HL-60 (cell line): ENCODE measurements at regions not wholly inside any gene's neighbourhood (a gene's known extent, or its start where the extent isn't known, plus 50 kb on each side); places are given as distances from the start of the nearest gene placed in this dataset.
"Not testable (repeated sequence)": the region's sequence is repeated elsewhere in the genome, so short reads cannot be mapped to it uniquely, and the experiment has no call there.

Experiments used
- GABPA ChIP-seq: IDR thresholded peaks from 2 replicates; pipeline ENCODE4 v1.6.1; 2012; ENCODE audit warnings: low read depth
- POLR2AphosphoS5 ChIP-seq: IDR thresholded peaks from 2 replicates; pipeline ENCODE4 v1.6.1; 2012; ENCODE audit warnings: low read depth
- SPI1 ChIP-seq: IDR thresholded peaks from 2 replicates; pipeline ENCODE4 v1.6.1; 2012; ENCODE audit warnings: low read depth, mild to moderate bottlenecking, borderline replicate concordance
- TF ChIP-seq, protein P1 (sequence below): IDR thresholded peaks from one replicate; pipeline ENCODE4 v1.5.1; 2011; ENCODE audit warnings: low read length, control low read depth, inconsistent platforms; ENCODE audit not compliant: insufficient read depth
- TF ChIP-seq, protein P2 (sequence below): IDR thresholded peaks from 2 replicates; pipeline ENCODE4 v1.6.1; 2012; ENCODE audit warnings: low read depth; ENCODE audit not compliant: insufficient replicate concordance

DNA sequence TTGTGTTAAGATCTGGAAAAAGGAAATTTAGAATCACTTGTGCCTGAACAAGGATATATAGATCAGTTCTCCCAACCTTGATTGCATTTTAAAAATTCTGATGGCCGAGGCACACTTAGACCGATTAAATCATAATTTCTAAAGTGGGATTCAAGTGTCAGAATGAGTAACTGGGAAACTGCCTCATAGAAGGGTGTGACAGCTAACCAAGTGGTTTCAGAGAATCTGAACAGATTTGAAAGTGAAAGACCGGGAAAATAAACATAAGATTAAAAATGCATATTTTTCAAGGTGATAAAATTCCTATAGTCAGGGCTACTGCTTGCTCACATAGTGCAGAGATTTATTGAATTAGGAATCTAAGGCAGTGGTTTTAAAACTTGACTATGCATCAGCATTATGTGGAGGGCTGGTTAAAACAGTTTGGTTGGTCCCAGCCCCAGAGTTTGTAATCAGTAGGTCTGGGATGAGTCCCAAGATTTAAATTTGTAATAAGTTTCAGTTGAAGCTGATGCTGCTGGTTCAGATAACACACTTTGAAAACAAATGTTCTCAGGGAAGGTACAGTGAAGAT, 314.3 kb downstream of the NSUN3 start:
- not testable (repeated sequence) for TF ChIP-seq GABPA, POLR2AphosphoS5, SPI1
- TF ChIP-seq, protein P1, sequence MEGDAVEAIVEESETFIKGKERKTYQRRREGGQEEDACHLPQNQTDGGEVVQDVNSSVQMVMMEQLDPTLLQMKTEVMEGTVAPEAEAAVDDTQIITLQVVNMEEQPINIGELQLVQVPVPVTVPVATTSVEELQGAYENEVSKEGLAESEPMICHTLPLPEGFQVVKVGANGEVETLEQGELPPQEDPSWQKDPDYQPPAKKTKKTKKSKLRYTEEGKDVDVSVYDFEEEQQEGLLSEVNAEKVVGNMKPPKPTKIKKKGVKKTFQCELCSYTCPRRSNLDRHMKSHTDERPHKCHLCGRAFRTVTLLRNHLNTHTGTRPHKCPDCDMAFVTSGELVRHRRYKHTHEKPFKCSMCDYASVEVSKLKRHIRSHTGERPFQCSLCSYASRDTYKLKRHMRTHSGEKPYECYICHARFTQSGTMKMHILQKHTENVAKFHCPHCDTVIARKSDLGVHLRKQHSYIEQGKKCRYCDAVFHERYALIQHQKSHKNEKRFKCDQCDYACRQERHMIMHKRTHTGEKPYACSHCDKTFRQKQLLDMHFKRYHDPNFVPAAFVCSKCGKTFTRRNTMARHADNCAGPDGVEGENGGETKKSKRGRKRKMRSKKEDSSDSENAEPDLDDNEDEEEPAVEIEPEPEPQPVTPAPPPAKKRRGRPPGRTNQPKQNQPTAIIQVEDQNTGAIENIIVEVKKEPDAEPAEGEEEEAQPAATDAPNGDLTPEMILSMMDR = not testable (repeated sequence)
- TF ChIP-seq, protein P2, sequence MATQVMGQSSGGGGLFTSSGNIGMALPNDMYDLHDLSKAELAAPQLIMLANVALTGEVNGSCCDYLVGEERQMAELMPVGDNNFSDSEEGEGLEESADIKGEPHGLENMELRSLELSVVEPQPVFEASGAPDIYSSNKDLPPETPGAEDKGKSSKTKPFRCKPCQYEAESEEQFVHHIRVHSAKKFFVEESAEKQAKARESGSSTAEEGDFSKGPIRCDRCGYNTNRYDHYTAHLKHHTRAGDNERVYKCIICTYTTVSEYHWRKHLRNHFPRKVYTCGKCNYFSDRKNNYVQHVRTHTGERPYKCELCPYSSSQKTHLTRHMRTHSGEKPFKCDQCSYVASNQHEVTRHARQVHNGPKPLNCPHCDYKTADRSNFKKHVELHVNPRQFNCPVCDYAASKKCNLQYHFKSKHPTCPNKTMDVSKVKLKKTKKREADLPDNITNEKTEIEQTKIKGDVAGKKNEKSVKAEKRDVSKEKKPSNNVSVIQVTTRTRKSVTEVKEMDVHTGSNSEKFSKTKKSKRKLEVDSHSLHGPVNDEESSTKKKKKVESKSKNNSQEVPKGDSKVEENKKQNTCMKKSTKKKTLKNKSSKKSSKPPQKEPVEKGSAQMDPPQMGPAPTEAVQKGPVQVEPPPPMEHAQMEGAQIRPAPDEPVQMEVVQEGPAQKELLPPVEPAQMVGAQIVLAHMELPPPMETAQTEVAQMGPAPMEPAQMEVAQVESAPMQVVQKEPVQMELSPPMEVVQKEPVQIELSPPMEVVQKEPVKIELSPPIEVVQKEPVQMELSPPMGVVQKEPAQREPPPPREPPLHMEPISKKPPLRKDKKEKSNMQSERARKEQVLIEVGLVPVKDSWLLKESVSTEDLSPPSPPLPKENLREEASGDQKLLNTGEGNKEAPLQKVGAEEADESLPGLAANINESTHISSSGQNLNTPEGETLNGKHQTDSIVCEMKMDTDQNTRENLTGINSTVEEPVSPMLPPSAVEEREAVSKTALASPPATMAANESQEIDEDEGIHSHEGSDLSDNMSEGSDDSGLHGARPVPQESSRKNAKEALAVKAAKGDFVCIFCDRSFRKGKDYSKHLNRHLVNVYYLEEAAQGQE = not testable (repeated sequence)
